Activated CD4-positive, alpha-beta T cell treated with anti-CD3 and anti-CD28 coated beads, Interleukin-2, Interleukin-6, amounts not matched to agents 100 ng/mL and 50 ng/mL, durations not matched to agents 16 hours and 8 hours (primary cell): ENCODE measurements at regions not wholly inside any gene's neighbourhood (a gene's known extent, or its start where the extent isn't known, plus 50 kb on each side); places are given as distances from the start of the nearest gene placed in this dataset.
A peak's percentile ranks its signal among the peaks of the same experiment; 100 is the strongest.

Source experiments
- DNase-seq: peaks from one replicate; pipeline ENCODE4 v3.0.0-alpha.2; 2020

DNA sequence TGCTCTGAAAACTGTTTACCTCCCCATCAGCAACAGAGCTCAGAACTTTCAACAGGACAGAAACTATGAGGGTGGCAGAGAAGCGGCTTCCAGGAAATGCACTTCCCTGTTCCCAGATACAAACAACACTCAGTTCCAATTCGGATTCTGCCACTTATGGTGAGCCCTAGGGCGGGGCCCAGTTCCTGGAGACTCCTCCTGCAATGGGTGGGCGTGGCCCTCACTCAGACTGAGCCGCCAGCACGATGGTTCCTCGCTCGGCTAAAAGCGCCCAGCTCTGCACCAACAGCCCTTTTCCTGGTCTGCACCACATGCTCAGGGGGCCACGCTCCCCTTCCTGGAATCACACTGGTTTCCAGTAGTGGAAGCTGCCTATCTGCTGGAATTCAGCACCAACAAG lies 314.1 kb downstream of the CTTN start:
- DNase-seq: no peak

DNA sequence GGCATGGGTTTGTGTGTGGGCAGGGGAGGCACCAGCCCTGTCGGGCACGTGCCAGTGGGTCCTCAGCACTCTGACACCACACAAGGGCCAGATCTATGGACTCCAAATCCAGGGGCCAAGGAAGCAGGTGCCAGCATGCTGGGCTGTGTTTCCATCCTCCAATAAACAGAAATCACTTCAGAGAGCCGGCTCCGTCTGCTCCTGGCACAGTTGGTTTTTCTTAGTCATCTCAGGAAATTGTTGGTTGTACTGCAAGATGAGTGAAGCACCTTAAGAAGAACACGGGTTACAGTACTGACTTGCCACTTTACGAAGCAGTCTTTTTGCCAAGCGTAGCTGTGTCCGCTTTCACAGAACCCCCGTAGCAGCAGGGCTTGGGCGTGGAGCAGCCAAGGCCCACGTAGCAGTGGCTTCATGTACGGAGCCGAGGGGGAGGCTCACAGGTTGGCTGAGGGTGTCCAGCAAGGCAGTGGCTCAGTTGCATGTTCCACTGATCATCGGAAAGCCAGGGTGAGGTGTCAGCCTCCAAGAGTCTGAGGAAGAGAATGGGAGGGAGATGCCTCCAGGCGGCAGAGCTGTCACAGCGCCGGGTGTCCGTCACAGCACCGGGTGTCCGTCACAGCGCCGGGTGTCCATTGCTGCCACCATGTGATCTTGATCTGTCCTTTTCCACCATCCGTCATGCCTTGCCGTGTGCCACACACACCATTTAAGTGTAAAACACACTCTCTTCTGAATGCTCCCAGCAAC lies 314.9 kb downstream of the CTTN start:
- DNase-seq: peak; percentile 5

DNA sequence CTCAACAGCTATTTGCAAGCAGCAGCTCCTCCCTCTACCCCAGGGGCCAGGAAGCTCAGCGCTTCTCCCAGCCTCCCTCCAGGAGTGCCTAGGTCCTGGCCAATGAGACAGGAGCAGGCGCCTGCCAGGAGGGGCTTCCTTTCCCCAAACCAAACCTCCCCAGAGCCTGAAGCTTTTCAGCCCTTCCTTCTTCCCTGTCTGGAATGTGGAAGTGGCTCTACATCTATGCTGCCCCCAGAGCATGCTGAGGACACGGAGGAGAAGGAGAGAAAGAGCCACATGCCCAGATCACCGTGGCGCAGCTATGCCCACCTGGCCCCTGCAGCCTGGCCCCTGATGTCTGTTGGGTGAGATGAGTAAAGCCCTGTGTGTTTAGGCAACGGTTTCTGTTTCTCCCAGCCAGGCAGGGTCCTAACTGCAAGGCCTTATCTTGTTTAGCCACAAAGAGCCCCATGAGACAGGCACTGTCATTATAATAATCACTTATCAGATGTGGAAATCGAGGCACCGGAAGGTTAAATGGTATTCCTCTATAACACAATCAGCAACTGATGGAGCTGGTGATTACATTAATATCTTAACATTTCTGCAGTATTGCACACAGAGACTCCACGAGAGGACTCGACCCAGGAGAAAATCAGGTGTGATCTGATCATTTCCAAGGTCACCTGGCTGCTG lies 315.8 kb downstream of the CTTN start:
- no peak for DNase-seq

DNA sequence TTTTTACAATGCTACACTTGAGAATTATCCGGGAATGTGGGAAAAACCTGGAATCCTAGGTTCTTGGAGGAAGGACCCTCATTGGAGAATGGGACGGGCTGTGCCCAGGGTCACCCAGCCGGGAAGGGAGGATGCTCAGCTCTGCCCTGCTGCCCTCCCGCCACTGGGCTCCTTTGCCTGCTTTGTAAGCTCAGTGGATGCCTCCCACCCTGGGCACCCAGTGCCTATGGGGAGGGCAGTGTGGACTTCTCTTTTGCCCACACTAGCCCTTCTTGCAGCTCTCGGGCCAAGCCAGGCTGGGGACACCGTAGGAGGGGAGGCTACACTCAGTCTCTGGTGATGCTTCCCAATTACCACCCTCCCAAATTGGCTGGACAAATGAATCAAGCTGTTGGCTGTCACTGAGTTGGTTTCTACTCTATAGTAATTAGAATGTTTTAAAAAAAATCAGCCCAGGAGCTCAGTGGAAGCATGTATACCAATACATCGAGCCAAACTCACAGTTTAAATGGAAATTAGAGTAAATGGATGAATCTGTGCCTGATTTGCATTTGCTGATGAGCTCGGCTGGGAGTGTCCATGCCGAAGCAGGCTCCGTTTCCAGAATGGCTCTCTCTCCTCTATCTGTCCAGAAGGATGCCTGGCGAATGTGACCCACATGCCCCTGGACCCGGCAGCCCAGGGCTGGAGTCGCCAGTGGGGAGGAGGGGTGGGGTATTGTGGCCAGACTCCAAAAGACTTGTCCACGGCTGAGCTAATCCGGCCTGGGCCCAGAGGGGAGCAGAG lies 317.0 kb downstream of the CTTN start:
- DNase-seq: no peak

- no peak for DNase-seq
Observed at GRCh38 chr11:70716216-70716615, 317.9 kb downstream of the CTTN start.

DNA sequence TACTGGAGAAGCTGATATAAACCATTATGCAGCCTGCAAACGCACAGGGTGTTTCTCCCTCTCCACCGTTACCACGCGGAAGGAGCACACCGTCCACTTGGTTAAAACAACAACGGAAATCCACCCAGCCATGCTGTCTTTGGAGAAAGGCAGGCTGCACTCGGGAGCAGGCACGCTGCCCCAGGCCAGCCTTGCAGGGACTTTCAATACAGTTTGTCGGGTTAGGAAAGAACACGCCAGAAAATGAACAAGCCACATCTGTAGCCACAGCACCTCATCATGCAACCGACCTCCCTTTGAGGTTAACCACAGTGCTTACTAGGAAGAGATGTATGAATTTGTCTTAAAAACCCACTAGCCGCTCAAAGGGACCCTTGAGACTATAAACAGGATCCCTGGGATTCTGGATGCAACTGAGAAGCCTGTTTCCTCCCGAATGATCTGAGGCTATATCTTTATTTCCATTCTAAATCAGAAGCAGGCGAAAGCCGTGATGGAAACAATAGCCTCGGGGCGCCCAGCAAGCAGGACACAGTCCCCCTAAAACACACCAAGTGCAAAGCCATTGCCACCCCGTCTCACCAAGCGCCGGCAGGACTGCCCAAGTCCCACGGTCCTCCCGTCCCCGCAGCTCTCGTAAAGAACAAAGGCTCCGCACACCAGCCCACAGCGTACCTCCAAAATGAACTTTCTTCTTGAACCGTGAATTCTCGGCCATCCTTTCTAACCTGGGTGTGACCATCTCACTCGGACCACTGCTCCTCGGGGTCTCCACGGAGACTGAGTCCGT lies 318.9 kb downstream of the CTTN start:
- peak; percentile 2 for DNase-seq

- DNase-seq: no peak
Observed at GRCh38 chr11:70717936-70718595, 319.7 kb downstream of the CTTN start.

- DNase-seq: no peak
Observed at GRCh38 chr11:70719516-70719915, 321.2 kb downstream of the CTTN start.

GRCh38 chr11:70720281-70720680 lies 322.0 kb downstream of the CTTN start:
- no peak for DNase-seq

- no peak for DNase-seq
Observed at GRCh38 chr11:70721006-70721405, 322.7 kb downstream of the CTTN start.

DNA sequence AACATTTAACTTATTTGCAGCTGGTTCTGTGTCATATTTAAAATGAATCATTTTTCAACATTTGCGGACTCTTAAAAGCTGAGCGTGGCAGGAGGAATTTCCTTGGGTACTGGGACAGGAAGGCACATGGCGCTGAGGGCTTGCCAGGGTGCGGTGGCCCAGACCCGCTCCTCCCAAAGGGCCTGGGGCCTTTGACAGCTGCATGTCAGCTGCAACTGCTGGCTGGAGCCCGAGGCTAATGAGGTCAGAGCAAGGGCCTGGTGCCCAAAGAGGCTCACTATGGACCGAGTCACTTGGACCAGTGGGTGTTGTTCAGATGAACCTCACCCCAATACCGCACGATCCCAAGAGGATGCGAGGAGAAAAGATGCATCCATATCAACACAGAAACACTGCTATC lies 326.9 kb downstream of the CTTN start:
- no peak for DNase-seq

DNA sequence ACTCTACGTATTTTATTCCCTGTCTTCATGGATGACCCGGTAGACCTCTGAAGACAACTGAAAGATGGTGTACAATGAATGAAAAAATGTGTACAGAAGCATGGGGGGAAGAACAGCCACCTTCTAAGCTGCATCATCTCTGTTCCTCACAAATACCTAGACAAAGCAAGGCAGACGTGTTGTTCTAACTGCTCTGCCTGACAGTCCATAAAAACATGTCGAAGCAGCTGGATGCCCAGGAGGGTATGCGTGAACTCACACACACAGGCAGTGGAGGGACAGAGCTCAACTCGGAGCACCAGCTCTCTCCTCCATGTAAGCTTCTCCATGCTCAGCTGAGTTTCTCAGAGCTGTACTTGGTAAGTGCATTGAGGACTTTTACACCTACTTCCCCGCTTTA lies 327.4 kb downstream of the CTTN start:
- no peak for DNase-seq

DNA sequence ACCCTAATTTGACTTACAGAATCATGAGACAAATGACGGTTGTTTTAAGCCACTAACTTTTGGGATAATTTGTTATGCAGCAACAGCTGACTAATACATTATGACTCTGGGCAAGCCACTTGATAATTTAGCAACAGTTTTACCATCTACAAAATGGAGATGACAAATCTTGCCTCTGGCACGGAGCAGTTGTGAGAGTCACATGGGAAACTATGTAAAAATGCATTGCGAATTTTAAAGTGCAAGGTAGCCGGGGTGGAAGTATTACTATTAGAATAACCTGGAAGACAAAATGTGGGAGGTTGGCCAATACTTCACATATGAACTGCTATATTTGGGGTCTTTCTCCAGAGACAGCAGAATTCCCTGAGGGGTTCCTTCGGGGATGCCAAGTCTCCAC lies 328.7 kb downstream of the CTTN start:
- DNase-seq: no peak

- DNase-seq: no peak
Observed at GRCh38 chr11:70727899-70728620, 329.7 kb downstream of the CTTN start.

DNA sequence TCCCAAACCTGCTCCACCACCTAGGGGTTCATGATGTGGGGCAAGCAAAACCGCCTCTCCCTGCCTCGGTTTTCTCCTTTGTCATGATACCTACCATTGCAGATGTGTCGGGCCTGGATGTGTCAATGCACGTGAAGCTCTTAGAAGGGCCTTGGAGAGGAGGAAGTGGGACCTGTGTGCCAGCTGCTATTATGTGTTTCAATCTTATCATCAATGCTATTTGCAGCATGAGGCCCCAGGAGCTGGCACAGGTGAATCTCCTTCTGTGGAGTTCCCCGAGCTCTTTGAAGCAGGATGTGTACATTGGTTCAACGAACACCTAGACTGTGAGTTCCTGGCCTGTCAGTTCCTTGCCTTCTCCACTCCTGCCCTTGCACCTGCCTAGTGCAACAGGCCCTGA lies 331.6 kb downstream of the CTTN start:
- DNase-seq: no peak

GRCh38 chr11:70730411-70730810 lies 332.1 kb downstream of the CTTN start:
- no peak for DNase-seq

DNA sequence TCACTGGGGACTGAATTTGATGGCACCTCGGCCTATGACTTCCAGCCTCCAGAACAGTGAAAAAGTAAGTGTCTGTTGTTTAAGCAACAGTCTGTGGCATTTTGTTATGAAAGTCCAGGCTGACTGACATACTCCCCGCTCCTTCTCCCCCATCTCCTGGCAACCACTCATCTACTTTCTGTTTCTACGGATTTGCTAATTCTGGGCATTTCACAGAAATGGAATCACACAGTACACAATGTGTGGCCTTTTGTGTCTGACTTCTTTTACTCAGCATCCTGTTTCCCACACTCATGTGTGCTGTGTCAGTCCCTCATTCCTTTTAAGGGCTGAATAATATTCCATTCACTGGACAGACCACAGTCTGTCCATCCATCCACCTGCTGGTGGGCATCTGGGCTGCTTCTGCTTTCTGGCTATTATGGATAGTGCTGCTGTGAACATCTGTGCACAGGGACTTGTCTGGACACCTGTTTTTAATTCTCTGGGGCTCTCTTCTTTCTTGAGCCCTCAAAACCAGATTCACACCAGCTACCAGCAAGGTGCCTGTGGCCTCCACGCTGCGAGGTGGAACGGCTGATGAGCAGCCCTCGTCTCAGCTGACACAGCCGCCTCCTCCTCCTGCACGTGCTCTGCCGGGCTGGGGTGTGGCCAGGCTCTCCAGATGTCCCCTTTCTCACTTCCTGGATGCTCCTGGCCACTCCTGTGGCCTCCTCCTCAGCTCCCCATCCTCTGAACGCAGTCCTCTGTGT lies 333.1 kb downstream of the CTTN start:
- no peak for DNase-seq

DNA sequence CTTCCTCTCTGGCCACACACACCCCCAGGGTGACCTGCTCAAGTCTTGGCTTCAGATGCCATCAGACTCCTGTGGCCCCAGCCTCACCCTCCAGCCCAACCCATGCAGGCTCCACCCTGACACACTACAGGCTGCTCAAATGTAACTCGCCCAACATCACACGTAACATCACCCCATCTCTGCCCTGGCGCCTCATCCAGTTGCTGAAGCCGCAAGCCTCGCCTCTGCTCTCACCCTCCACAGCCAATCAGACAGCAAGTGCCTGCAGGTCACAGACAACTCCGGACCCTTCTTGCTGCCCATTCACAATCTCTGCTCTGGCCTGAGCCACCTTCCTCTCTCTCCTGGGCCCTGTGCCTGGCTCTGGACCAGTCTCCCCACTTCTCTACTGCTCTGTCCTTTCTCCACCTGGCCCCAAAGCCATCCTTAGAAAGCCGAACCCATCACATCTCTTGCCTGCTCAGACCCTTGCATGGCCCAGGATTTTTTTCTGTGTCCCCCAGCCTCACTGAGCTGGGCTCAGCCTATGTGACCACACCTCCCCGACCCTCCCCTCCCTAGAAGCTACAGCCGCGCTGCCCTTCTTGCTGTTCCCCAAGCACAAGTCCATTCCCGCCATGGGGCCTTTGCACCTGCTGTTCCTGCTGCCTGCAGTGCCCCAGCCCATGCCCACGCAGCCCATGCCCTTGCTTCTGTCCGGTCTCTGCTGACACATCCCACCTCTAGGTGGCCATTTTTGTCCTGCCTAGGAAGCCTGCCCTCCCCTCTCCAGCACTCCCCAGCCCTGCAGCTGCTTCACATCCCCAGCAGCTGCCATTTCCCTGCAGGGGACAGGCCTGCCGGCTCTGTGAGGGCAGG lies 333.9 kb downstream of the CTTN start:
- DNase-seq: no peak

DNA sequence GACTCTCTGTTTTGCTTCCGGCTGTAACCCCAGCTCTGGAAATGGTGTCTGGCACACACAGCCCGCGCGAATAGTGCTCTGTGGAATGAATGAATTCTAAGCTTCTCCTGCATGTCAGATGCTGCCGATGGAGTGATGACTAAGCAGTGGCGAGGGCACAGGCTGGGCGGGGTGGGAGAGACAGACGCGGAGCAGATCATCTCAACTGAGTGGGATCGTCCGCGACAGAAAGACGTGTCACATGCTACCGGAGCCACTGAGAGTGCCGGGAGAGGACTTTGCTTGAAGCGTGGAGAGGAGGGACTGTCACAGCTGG lies 334.5 kb downstream of the CTTN start:
- no peak for DNase-seq
